Neuron (in vitro differentiated cells): ENCODE measurements at regions not wholly inside any gene's neighbourhood (a gene's known extent, or its start where the extent isn't known, plus 50 kb on each side); places are given as distances from the start of the nearest gene placed in this dataset.

Source experiments
- H2AFZ ChIP-seq: one replicate; pipeline ENCODE4 v1.6.1; 2013; ENCODE audit warnings: low read depth, mild to moderate bottlenecking, inconsistent platforms, low read length, moderate library complexity
- H3K27me3 ChIP-seq: one replicate; pipeline ENCODE4 v1.6.1; 2013; ENCODE audit warnings: low read length; ENCODE audit not compliant: insufficient read depth
- H3K36me3 ChIP-seq: one replicate; pipeline ENCODE4 v1.6.1; 2013; ENCODE audit warnings: low read length; ENCODE audit not compliant: insufficient read depth
- H3K4me1 ChIP-seq: one replicate; pipeline ENCODE4 v1.6.1; 2013; ENCODE audit warnings: low read length; ENCODE audit not compliant: insufficient read depth
- H3K4me3 ChIP-seq: 2 replicates; pipeline ENCODE4 v1.5.1; 2013; ENCODE audit warnings: mild to moderate bottlenecking, low read length, moderate library complexity
- H3K9me3 ChIP-seq: one replicate; pipeline ENCODE4 v1.6.1; 2013; ENCODE audit warnings: low read length

DNA sequence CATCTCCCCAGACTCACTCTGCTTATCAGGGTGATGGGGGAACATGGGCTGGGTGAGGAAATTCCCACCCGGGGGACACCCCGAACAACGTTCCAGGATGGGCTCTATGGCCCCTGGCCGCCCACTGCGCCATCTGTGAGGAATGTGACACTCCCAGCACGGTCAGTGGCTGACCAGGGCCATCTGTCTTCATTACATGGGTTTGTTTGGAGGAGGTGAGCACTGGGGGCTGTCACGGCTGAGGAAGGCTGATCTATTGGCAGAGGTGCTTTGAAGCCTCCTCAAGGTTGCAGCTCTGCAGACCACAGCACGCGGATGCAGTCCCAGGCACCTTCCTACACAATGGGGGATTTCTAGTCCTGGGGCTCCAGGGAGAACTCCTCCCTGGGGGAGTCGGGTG is 214.1 kb upstream of the FOXF1 start:
- no peak overlapping the region for H3K4me3 ChIP-seq
- no peaks in the 10 kb centered on the region for H3K36me3 ChIP-seq
- no peak overlapping the region for H2AFZ ChIP-seq
- no peaks in the 10 kb centered on the region for H3K9me3 ChIP-seq
- no peaks in the 10 kb centered on the region for H3K4me1 ChIP-seq
- peaks cover 74% of the 10 kb centered on the region for H3K27me3 ChIP-seq

DNA sequence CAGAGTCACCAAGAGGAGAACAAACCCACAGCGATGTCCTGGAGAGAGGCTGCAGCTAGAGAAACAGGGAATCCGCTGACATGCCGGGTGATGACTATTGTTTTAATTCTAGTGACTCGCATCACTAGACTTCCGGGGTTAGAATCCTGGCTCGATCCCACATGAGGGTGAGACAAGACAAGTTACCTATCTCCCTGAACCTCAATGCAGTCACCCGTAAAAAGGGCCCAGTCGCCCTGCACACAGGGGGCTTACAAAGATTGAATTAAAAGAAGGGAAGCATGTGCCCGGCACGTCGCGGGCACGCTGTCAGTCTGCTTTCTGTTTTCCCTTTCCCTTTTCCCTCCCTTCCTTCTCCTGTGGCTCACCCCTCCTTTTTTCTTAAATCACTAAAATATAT is 212.9 kb upstream of the FOXF1 start:
- peaks cover 67% of the 10 kb centered on the region for H3K27me3 ChIP-seq

DNA sequence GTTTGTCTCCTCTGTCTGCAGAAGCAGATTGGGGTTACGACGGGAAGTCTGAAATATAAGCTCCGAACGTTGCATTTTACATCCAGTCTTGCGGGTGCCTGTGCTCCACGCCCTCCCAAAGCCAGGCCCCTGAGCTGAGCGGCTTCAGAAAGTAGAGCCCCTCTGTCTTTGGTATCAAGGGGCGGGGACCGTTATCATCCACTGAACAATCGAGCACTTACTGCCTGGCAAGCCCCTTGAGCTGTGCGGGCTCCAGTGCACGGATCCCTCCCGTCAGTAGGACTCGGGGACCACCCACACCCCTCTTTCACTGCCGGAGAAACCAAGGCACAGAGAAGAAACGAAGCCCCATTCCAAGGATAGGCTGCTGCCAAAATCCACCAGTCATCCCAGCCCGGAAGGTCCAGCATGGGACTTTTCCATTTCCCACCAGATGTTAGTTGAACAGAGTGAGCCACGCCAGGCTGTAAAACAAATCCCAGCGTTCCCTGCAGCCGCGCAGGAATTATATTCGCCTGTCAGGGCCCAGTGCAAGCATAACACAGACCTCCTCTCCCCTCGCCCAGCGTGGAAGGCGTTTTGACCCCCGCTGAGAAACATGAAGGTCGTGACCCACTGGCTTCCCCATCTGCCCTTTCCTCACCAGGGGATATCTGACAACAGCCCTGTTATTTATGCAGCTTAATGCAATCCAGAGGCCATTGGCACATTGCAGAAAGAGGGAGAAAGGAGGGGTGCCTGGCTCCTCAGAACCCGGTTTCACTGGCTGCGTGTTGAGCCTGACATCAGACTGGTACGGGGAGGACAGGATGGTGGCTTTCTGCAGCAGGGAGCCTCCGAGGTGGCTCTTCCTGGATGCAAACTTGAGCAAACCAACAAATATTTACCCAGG is 212.2 kb upstream of the FOXF1 start:
- Histone ChIP-seq H3K36me3 (no peaks in the 10 kb centered on the region), H2AFZ (no peak overlapping the region), H3K4me3 (no peak overlapping the region), H3K27me3 (peaks cover 63% of the 10 kb centered on the region), H3K9me3 (no peaks in the 10 kb centered on the region), H3K4me1 (no peaks in the 10 kb centered on the region)

More for the DNA sequence above, 212.9 kb upstream of the FOXF1 start:
- H3K4me1 ChIP-seq = no peaks in the 10 kb centered on the region
- no peaks in the 10 kb centered on the region for H3K9me3 ChIP-seq
- no peaks in the 10 kb centered on the region for H3K36me3 ChIP-seq
- no peak overlapping the region for H2AFZ ChIP-seq
- no peak overlapping the region for H3K4me3 ChIP-seq

DNA sequence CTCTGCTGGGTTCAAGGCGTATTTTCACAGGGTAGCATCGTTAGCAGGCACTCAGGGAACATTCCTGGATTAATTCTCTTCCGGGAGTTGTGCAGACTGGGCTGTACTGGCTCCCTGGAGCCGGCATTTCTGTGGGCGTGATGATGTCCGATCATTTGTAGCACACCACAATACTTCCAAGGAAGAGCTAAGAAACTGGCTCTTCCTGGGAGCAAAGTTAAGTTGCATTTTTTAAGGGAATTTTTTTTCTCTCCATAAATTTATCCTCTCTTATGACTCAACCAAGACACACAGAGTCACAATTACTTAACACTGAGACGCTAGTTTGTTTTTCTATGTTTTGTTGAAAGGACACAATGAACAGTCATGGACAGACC is 211.6 kb upstream of the FOXF1 start:
- H3K4me1 ChIP-seq = no peaks in the 10 kb centered on the region
- H3K36me3 ChIP-seq = no peaks in the 10 kb centered on the region
- no peak overlapping the region for H3K4me3 ChIP-seq
- no peaks in the 10 kb centered on the region for H3K9me3 ChIP-seq
- no peak overlapping the region for H2AFZ ChIP-seq
- H3K27me3 ChIP-seq = peaks cover 57% of the 10 kb centered on the region

DNA sequence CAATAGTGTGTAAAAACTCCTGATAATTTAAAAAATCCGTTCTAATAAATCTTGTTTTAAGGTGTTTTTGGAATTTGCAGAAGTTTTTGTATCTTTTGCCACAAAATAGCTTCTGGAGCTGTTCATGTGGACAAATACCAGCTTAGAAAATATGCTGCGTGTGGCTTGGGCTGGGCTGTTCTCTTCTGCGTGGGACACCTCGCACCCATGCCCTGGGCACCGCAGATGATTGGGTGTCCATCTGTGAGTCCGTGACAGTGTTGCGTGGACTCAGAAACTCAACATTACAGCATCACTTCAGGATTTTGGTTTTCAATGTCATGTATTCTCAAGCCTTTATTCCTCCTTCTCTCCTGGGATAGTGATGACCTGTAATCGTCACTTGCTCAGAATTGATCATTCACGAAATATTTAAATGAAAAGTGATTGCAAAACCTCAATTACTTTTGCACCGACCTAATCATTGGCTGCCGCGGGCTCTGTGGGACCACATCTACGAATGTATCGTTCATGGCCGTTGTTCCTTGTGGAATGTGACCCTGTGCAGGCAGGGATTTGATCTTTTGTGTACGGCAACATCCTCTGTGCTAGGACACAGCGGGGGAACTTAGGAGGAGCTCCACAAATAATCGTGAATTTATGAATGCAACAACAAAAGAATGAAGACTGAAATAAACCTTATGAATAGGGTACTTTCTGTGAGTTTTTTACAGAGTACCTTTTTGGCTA is 210.3 kb upstream of the FOXF1 start:
- Histone ChIP-seq H3K9me3 (no peaks in the 10 kb centered on the region), H2AFZ (no peak overlapping the region), H3K36me3 (no peaks in the 10 kb centered on the region), H3K4me3 (no peak overlapping the region), H3K27me3 (peaks cover 50% of the 10 kb centered on the region), H3K4me1 (no peaks in the 10 kb centered on the region)

DNA sequence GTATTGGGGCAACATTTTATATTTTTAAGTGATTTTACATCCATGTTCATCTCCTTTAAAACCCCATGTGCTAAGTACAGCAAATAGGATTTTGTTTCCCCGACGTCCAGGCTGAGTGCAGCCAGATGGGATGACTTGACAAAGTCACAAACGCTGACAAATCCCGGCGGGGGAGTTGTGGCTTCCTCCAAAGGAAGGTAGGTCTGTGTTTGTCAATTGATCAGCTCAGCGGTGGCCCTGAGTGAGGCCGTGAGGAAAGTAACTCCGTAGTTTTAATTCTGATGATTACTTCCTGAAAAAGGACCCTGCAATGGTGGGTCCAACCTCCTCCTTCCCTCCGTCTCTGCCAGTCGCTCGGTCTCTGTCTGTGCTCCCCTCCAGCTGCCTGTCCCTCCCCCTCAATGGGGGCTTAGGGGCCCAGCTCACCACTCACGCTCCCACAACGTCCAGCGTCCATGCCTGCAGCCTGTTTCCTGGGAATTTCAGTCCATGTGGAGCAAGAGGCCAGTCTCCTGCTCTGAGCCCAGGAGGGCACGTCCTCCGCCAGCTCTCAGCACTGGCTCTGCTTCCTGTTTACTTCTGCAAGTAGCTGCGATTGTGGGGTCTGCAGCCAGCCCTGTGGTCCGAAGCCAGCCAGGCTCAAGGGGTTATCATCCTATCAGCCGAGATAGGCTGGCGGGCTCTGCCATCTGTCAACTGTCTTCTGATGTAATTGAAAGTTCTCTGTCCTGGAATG is 209.4 kb upstream of the FOXF1 start:
- Histone ChIP-seq H3K36me3 (no peaks in the 10 kb centered on the region), H3K27me3 (peaks cover 49% of the 10 kb centered on the region), H3K4me1 (no peaks in the 10 kb centered on the region), H3K4me3 (no peak overlapping the region), H2AFZ (no peak overlapping the region), H3K9me3 (no peaks in the 10 kb centered on the region)

DNA sequence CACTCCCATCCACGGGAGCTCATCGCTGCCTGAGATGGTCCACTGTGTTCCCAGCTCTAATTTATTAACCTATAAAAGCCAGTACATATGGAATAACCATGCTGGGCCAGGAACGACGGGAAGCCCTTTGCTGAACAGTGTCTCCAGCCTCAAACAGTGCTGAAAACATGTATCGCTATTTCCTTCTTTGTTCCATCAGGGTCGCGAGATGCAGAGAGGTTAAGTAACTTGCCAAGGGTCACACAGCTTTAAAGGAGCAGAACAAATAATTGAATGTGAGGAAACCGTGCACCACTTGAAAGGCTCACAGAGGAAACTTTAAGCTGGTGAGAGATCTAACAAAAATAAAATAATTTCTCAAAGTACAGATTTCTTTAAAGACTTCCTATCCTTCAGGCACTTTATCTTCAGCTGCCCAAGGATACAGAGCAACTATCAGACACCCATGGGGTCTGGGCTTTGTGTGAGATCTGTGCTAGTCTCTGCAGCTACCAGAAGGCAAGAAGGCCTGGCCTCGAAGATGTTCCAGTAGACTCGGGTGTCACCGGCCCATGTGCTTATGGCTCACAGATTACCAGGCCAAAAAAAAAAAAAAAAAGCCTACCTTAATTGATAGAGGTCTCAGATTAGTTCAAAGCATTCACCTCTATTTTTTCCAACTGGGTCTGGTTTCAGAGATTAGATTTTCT is 207.8 kb upstream of the FOXF1 start:
- H3K27me3 ChIP-seq = peaks cover 35% of the 10 kb centered on the region
- H2AFZ ChIP-seq = no peak overlapping the region
- no peaks in the 10 kb centered on the region for H3K9me3 ChIP-seq
- no peak overlapping the region for H3K4me3 ChIP-seq
- H3K4me1 ChIP-seq = no peaks in the 10 kb centered on the region
- H3K36me3 ChIP-seq = no peaks in the 10 kb centered on the region

DNA sequence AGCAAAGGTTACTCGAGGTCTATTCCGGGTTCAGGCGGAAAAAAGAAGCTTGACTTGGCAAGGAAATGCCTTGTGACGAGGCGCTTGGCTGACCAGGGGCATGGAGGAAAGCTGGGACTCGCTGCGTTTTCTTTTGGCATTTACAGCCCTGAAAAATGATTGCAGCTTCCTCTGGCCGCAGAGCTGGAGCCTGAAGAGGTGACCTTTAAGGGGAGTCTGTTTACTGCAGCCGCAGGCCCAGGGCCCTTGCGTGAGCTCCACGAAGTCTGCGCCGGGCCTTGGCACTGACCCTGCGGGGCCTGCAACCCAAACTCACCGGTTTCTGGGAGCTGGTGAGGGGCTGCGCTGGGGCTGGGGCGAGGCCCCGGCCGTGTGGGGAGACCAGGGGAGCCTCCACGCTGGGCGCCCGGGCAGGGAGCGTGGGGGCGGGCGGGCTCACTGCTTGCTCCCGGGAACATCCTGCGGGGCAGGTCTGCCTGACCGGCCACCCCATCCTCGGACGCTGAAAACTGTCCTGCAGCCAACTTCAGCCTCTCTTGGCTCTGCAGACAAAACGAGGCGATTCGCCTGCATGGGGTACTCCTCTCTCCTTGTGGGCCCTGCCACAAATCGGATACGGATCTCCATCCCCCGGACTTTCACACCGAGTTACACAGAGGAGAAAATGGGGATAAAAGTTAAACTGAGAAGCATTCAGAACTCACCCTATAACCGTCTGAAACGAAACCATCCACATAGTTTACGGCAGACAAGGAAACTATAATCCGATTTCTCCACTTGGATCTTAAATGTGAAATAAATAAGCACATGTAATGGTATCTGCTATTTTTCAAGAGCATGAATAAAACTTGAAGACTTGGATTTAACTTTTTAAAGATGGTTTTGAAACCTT is 206.3 kb upstream of the FOXF1 start:
- H3K36me3 ChIP-seq = no peaks in the 10 kb centered on the region
- H3K4me1 ChIP-seq = no peaks in the 10 kb centered on the region
- peaks cover 23% of the 10 kb centered on the region for H3K27me3 ChIP-seq
- H3K4me3 ChIP-seq = no peak overlapping the region
- no peak overlapping the region for H2AFZ ChIP-seq
- no peaks in the 10 kb centered on the region for H3K9me3 ChIP-seq

DNA sequence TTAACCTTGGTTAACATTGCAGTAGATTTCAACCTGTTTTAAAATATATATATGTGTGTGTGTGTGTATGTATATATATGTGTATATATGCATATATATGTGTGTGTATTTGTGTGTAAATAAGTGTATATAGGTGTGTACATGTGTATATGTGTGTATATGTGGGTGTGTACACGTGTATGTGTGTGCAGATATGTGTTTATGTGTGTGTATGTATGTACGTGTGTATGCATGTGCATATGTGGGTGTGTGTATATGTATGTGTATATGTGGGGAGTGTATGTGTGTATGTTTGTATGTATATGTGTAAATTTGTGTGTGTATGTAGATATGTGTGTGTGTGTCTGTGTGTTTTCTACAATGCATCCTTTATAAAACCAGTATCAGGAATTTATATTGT is 205.5 kb upstream of the FOXF1 start:
- H3K4me1 ChIP-seq = no peaks in the 10 kb centered on the region
- no peak overlapping the region for H3K4me3 ChIP-seq
- H2AFZ ChIP-seq = no peak overlapping the region
- no peaks in the 10 kb centered on the region for H3K9me3 ChIP-seq
- H3K36me3 ChIP-seq = no peaks in the 10 kb centered on the region
- peaks cover 18% of the 10 kb centered on the region for H3K27me3 ChIP-seq

DNA sequence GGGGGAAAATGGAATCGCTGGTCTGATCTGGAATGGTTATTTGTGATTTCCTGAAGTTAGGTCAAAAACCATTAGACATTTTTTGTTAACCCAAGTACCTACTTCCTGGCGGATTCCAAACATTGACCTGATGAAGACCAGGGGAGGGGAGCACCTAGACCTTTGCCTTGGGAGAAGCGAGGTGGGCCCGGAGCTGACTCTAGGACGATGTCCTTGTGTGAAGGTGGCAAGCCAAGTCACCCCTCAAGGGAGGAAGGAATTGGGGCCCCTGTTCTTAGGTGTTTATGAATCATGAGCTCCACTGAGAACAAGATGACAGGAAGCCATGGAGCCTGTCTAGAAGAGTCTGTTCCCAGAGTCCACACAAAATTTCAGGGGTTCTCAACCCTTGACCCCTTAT is 204.9 kb upstream of the FOXF1 start:
- Histone ChIP-seq H3K4me3 (no peak overlapping the region), H3K27me3 (peaks cover 13% of the 10 kb centered on the region), H3K9me3 (no peaks in the 10 kb centered on the region), H3K36me3 (no peaks in the 10 kb centered on the region), H2AFZ (no peak overlapping the region), H3K4me1 (no peaks in the 10 kb centered on the region)

DNA sequence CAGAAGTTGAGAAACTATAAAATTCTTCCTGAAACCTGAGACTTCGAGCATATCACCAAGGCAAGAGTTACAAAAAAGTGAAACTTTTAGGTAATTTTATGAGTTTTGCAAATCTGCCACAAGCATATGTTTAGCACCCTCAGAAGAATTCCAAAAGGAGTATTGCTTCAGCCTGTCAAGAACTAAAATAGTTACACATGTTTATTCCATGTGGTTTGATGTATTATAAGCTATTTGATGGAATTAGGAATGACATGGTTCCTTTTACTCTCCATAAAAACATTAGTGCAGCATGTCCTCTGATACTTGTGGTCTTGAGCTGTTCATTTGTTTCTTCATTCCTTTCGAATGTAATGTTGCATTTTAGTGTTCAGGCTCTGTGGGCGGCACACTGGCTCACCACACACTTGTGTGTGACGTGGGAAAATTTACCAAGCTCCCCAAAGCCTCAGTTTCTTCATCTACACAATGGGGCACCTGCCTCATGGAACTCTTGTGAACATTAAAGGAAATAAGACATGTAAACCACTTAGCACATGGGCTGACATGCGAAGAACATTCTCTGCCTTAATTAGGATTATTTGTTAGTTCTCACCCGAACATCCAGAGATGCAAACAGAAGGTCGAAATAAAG is 204.2 kb upstream of the FOXF1 start:
- Histone ChIP-seq H3K4me3 (no peak overlapping the region), H2AFZ (no peak overlapping the region), H3K4me1 (no peaks in the 10 kb centered on the region), H3K27me3 (peaks cover 8% of the 10 kb centered on the region), H3K9me3 (no peaks in the 10 kb centered on the region), H3K36me3 (no peaks in the 10 kb centered on the region)
